ENCODE measurements at regions not wholly inside any gene's neighbourhood (a gene's known extent, or its start where the extent isn't known, plus 50 kb on each side); places are given as distances from the start of the nearest gene placed in this dataset.

DNA sequence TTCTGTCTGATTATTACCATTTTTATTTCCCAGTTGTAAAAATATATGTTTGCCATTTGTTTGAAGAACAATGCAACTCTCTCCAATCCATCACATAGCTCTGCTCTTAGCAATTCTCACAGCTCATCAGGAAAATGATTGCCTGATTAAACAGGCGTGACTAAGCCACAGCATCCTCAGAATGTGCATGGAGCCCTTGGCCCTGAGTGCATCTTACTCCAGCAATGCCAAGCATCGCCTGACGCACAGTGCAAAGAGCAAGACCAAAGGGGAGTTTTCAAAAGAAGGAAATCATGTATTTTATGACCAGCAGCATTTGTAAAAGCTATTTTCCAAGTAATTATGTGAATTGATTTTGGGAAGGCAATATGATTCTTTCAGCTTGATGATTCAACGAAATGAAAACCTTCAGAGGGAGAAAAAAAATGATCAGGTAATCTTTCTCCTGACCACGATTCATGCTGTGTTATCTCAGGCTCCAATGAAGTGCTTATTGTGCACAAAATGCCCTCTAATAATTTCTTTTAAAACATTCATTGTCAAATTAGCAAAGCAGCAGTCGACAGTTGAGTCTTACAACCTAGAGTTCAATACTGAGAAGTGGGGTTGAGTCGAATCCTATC, 138.0 kb upstream of the FAM9B start:
- no peaks in the 10 kb centered on the region for H4K20me1 ChIP-seq (ENCODE audit: insufficient read depth)
- H3K9ac ChIP-seq (ENCODE audit: low read length): no peak overlapping the region
- no peaks in the 10 kb centered on the region for H3F3A ChIP-seq (ENCODE audit: insufficient read depth, low read length, poor library complexity, severe bottlenecking)
- no peak overlapping the region for H2AFZ ChIP-seq (ENCODE audit: low read depth, low read length)
- no peaks in the 10 kb centered on the region for H3K9me3 ChIP-seq (ENCODE audit: low read length)
- H3K27me3 ChIP-seq (ENCODE audit: insufficient read depth, low read depth, low read length): no peaks in the 10 kb centered on the region
- H3K27ac ChIP-seq (ENCODE audit: low read length): no peak overlapping the region
- no peaks in the 10 kb centered on the region for H3K36me3 ChIP-seq (ENCODE audit: insufficient read depth, low read length)
- TF ChIP-seq SMC3 (conservative IDR thresholded peaks at IDR 0.05; ENCODE audit: poor library complexity): no peak
- no peak for TF ChIP-seq POLR2AphosphoS5 (IDR thresholded peaks at IDR 0.05)
- no peak for TF ChIP-seq MXI1 (conservative IDR thresholded peaks at IDR 0.05; ENCODE audit: poor library complexity, severe bottlenecking)
- no peak for TF ChIP-seq TAF1 (IDR thresholded peaks at IDR 0.05; ENCODE audit: low read depth)
- no peak for TF ChIP-seq EP300 (conservative IDR thresholded peaks at IDR 0.05; ENCODE audit: poor library complexity, severe bottlenecking)
- TF ChIP-seq, protein P1, sequence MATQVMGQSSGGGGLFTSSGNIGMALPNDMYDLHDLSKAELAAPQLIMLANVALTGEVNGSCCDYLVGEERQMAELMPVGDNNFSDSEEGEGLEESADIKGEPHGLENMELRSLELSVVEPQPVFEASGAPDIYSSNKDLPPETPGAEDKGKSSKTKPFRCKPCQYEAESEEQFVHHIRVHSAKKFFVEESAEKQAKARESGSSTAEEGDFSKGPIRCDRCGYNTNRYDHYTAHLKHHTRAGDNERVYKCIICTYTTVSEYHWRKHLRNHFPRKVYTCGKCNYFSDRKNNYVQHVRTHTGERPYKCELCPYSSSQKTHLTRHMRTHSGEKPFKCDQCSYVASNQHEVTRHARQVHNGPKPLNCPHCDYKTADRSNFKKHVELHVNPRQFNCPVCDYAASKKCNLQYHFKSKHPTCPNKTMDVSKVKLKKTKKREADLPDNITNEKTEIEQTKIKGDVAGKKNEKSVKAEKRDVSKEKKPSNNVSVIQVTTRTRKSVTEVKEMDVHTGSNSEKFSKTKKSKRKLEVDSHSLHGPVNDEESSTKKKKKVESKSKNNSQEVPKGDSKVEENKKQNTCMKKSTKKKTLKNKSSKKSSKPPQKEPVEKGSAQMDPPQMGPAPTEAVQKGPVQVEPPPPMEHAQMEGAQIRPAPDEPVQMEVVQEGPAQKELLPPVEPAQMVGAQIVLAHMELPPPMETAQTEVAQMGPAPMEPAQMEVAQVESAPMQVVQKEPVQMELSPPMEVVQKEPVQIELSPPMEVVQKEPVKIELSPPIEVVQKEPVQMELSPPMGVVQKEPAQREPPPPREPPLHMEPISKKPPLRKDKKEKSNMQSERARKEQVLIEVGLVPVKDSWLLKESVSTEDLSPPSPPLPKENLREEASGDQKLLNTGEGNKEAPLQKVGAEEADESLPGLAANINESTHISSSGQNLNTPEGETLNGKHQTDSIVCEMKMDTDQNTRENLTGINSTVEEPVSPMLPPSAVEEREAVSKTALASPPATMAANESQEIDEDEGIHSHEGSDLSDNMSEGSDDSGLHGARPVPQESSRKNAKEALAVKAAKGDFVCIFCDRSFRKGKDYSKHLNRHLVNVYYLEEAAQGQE (IDR thresholded peaks at IDR 0.05; ENCODE audit: borderline replicate concordance): no peak
- TF ChIP-seq, protein P2, sequence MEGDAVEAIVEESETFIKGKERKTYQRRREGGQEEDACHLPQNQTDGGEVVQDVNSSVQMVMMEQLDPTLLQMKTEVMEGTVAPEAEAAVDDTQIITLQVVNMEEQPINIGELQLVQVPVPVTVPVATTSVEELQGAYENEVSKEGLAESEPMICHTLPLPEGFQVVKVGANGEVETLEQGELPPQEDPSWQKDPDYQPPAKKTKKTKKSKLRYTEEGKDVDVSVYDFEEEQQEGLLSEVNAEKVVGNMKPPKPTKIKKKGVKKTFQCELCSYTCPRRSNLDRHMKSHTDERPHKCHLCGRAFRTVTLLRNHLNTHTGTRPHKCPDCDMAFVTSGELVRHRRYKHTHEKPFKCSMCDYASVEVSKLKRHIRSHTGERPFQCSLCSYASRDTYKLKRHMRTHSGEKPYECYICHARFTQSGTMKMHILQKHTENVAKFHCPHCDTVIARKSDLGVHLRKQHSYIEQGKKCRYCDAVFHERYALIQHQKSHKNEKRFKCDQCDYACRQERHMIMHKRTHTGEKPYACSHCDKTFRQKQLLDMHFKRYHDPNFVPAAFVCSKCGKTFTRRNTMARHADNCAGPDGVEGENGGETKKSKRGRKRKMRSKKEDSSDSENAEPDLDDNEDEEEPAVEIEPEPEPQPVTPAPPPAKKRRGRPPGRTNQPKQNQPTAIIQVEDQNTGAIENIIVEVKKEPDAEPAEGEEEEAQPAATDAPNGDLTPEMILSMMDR (IDR thresholded peaks at IDR 0.05; ENCODE audit: poor library complexity, severe bottlenecking): no peak
- TF ChIP-seq EZH2 (IDR thresholded peaks at IDR 0.05; ENCODE audit: borderline replicate concordance, insufficient read depth, low read length, poor library complexity, severe bottlenecking): no peak
- no peak for TF ChIP-seq RAD21 (conservative IDR thresholded peaks at IDR 0.05)
- no peak overlapping the region for H3K4me3 ChIP-seq (ENCODE audit: low read length)
- H3K9me2 ChIP-seq (ENCODE audit: insufficient read depth, low read length): no peaks in the 10 kb centered on the region
- no peak overlapping the region for H3K4me2 ChIP-seq (ENCODE audit: low read length)
- H3K79me2 ChIP-seq (replicated peaks; ENCODE audit: insufficient read depth, low read length): no peaks in the 10 kb centered on the region

DNA sequence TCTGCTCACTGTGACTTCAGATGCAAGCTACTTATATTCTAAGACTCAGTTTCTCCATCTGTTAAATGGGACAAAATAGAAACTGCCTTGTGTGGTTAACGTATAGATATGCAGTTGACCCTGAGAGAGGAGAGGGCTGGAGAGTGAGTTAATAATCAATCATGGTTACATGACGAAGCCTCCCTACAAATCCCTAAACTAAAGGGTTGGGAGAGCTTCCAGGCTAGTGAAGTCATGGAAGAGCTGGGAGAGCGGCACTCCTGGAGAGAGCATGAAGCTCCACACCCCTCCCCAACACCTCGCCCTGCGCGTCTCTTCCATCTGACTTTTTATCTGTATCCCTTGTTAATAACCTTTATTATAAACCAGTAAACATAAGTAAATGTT, 138.5 kb upstream of the FAM9B start:
- Histone ChIP-seq H3K36me3 (ENCODE audit: insufficient read depth, low read length) (no peaks in the 10 kb centered on the region), H3K27ac (ENCODE audit: low read length) (no peak overlapping the region), H3F3A (ENCODE audit: insufficient read depth, low read length, poor library complexity, severe bottlenecking) (no peaks in the 10 kb centered on the region), H3K9me3 (ENCODE audit: low read length) (no peaks in the 10 kb centered on the region), H4K20me1 (ENCODE audit: insufficient read depth) (no peaks in the 10 kb centered on the region), H2AFZ (ENCODE audit: low read depth, low read length) (no peak overlapping the region), H3K4me3 (ENCODE audit: low read length) (no peak overlapping the region), H3K79me2 (replicated peaks; ENCODE audit: insufficient read depth, low read length) (no peaks in the 10 kb centered on the region), H3K27me3 (ENCODE audit: insufficient read depth, low read depth, low read length) (no peaks in the 10 kb centered on the region), H3K9me2 (ENCODE audit: insufficient read depth, low read length) (no peaks in the 10 kb centered on the region), H3K4me2 (ENCODE audit: low read length) (no peak overlapping the region), H3K9ac (ENCODE audit: low read length) (no peak overlapping the region)
- TF ChIP-seq RAD21 (conservative IDR thresholded peaks at IDR 0.05): no peak
- no peak for TF ChIP-seq TAF1 (IDR thresholded peaks at IDR 0.05; ENCODE audit: low read depth)
- TF ChIP-seq SMC3 (conservative IDR thresholded peaks at IDR 0.05; ENCODE audit: poor library complexity): no peak
- TF ChIP-seq, protein P2 (IDR thresholded peaks at IDR 0.05; ENCODE audit: poor library complexity, severe bottlenecking): no peak
- TF ChIP-seq EZH2 (IDR thresholded peaks at IDR 0.05; ENCODE audit: borderline replicate concordance, insufficient read depth, low read length, poor library complexity, severe bottlenecking): no peak
- TF ChIP-seq, protein P1 (IDR thresholded peaks at IDR 0.05; ENCODE audit: borderline replicate concordance): no peak
- no peak for TF ChIP-seq EP300 (conservative IDR thresholded peaks at IDR 0.05; ENCODE audit: poor library complexity, severe bottlenecking)
- TF ChIP-seq MXI1 (conservative IDR thresholded peaks at IDR 0.05; ENCODE audit: poor library complexity, severe bottlenecking): no peak
- TF ChIP-seq POLR2AphosphoS5 (IDR thresholded peaks at IDR 0.05): no peak
